B cell (primary cell): ENCODE measurements at regions not wholly inside any gene's neighbourhood (a gene's known extent, or its start where the extent isn't known, plus 50 kb on each side); places are given as distances from the start of the nearest gene placed in this dataset.

Experiments
- ATAC-seq: fragments of 200-7000 bp; cut with Tn5 transposase; one replicate; pipeline ENCODE4 v1.10.0; 2021; ENCODE audit warnings: low read depth, mild to moderate bottlenecking, moderate number of reproducible peaks, moderate library complexity
- CTCF ChIA-PET: fragments of 350-600 bp; sonication (Branson Sonifier 250); formaldehyde crosslinking; loops from one replicate; lab custom pipeline; 2021; ENCODE audit warnings: antibody characterized with exemption, inconsistent platforms; lab: Charles Lee
- POLR2A ChIA-PET: fragments of 350-600 bp; sonication (Branson Sonifier 250); formaldehyde crosslinking; loops from one replicate; lab custom pipeline; 2021; ENCODE audit warnings: antibody characterized with exemption; lab: Charles Lee
- DNase-seq: peaks from one replicate; pipeline ENCODE4 v3.0.0; 2013
- H2AFZ ChIP-seq: 2 replicates; pipeline ENCODE4 v1.6.1; 2012; ENCODE audit warnings: mild to moderate bottlenecking, low read depth, low read length; ENCODE audit not compliant: insufficient read depth, poor library complexity, severe bottlenecking
- H3K27ac ChIP-seq, 2 donors: 1 replicate in 1 of 2; 2 replicates in 1 of 2; pipeline ENCODE4 v1.5.1; 2012 to 2013; ENCODE audit warnings: low read length in 2 of 2, mild to moderate bottlenecking in 2 of 2, moderate library complexity in 1 of 2
- H3K27me3 ChIP-seq, 4 experiments: fragments of 200-600 bp in 1 of 4; sonication (generic) in 1 of 4; replicated peaks in 1 of 4; 1 replicate in 2 of 4; 2 replicates in 2 of 4; pipeline versions ENCODE4 v1.6.1 to v1.7.0; 2013 to 2016; ENCODE audit warnings: low read length in 3 of 4, mild to moderate bottlenecking in 2 of 4, mixed read lengths in 1 of 4, moderate library complexity in 1 of 4; ENCODE audit not compliant: insufficient read depth in 4 of 4, control insufficient read depth in 3 of 4; ENCODE audit errors: control extremely low read depth in 1 of 4
- H3K36me3 ChIP-seq, 2 experiments: replicated peaks in 1 of 2; 1 replicate in 1 of 2; 2 replicates in 1 of 2; pipeline versions ENCODE4 v1.6.1 to v1.7.1; 2013; ENCODE audit warnings: low read length in 1 of 2; ENCODE audit not compliant: insufficient read depth in 2 of 2, control insufficient read depth in 1 of 2; ENCODE audit errors: control extremely low read depth in 1 of 2, extremely low read depth in 1 of 2
- H3K4me1 ChIP-seq, 2 donors: fragments of 200-600 bp in 1 of 2; sonication (generic) in 1 of 2; 1 replicate in 1 of 2; 2 replicates in 1 of 2; pipeline versions ENCODE4 v1.5.1 to v1.6.1; 2013 to 2017; ENCODE audit warnings: low read length in 2 of 2; ENCODE audit not compliant: control insufficient read depth in 2 of 2, insufficient read depth in 2 of 2
- H3K4me2 ChIP-seq: replicated peaks from 2 replicates; pipeline ENCODE3; 2012; ENCODE audit warnings: mild to moderate bottlenecking, low read depth, low read length; ENCODE audit not compliant: poor library complexity, severe bottlenecking
- H3K4me3 ChIP-seq, 5 experiments: fragments of 200-600 bp in 1 of 5; sonication (generic) in 1 of 5; 1 replicate in 3 of 5; 2 replicates in 2 of 5; pipeline versions ENCODE4 v1.5.1 to v1.7.0; 2011 to 2016; ENCODE audit warnings: low read length in 4 of 5, mild to moderate bottlenecking in 4 of 5, low read depth in 2 of 5, control low read depth in 1 of 5, moderate library complexity in 1 of 5; ENCODE audit not compliant: insufficient read depth in 1 of 5; ENCODE audit errors: control extremely low read depth in 1 of 5, extremely low read depth in 1 of 5
- H3K79me2 ChIP-seq: fragments of 200-600 bp; sonication (generic); one replicate; pipeline ENCODE4 v1.6.0; 2016; ENCODE audit warnings: low read length; ENCODE audit not compliant: control insufficient read depth, insufficient read depth
- H3K9ac ChIP-seq: fragments of 200-600 bp; sonication (generic); 2 replicates; pipeline ENCODE4 v1.6.1; 2017; ENCODE audit warnings: mild to moderate bottlenecking, low read length, moderate library complexity
- H3K9me3 ChIP-seq, 3 donors: one replicate each; pipeline versions ENCODE4 v1.6.1 to v1.7.1; 2013; ENCODE audit warnings: low read length in 2 of 3; ENCODE audit not compliant: control insufficient read depth in 2 of 3, insufficient read depth in 1 of 3; ENCODE audit errors: control extremely low read depth in 1 of 3
- H4K20me1 ChIP-seq: 2 replicates; pipeline ENCODE4 v1.6.0; 2012; ENCODE audit warnings: mild to moderate bottlenecking, low read length; ENCODE audit not compliant: insufficient read depth, control insufficient read depth, poor library complexity, severe bottlenecking
- H3K27ac Mint-ChIP-seq: one replicate; pipeline ENCODE4 v1.8.0; 2021; ENCODE audit warnings: mixed read lengths
- H3K27me3 Mint-ChIP-seq: one replicate; pipeline ENCODE4 v1.8.0; 2021; ENCODE audit warnings: mixed read lengths
- H3K4me1 Mint-ChIP-seq: one replicate; pipeline ENCODE4 v1.8.0; 2021; ENCODE audit warnings: mixed read lengths
- H3K4me3 Mint-ChIP-seq: one replicate; pipeline ENCODE4 v1.8.0; 2021; ENCODE audit warnings: mixed read lengths
- H3K9me3 Mint-ChIP-seq: one replicate; pipeline ENCODE4 v1.8.0; 2022; ENCODE audit warnings: mixed read lengths; ENCODE audit not compliant: insufficient read depth
- CTCF ChIP-seq: fragments of 200-600 bp; IDR thresholded peaks from one replicate; pipeline ENCODE4 v1.8.0; 2022; ENCODE audit warnings: antibody characterized with exemption, mild to moderate bottlenecking
- EZH2 ChIP-seq: IDR thresholded peaks from 2 replicates; pipeline ENCODE4 v1.6.1; 2012; ENCODE audit warnings: borderline replicate concordance, low read depth, mild to moderate bottlenecking, moderate library complexity, low read length; ENCODE audit not compliant: insufficient read depth, poor library complexity, severe bottlenecking
- WGBS: methylation state at CpG from one replicate; pipeline ENCODE4 v1.1.5; 2013; ENCODE audit warnings: missing lambda C conversion rate; ENCODE audit not compliant: insufficient coverage; 5-methylcytosine and 5-hydroxymethylcytosine counted together
- intact Hi-C: fragments of 100-400 bp; cut with micrococcal nuclease; formaldehyde crosslinking; loops from one replicate; pipeline ENCODE4 v1.10.0; 2022

GRCh38 chr15:61537337-61537736, 308.2 kb upstream of the RORA start:
- no peak overlapping the region for H3K27ac ChIP-seq
- DNase-seq (no peak), ATAC-seq (no peak)
- no peaks in the 10 kb centered on the region for H3K9me3 ChIP-seq
- no peak overlapping the region for H3K4me3 ChIP-seq
- H4K20me1 ChIP-seq, result no peaks in the 10 kb centered on the region
- Mint-ChIP-seq H3K27ac (no peak overlapping the region), H3K4me3 (no peak overlapping the region), H3K27me3 (peaks cover 13% of the 10 kb centered on the region), H3K4me1 (no peaks in the 10 kb centered on the region), H3K9me3 (no peaks in the 10 kb centered on the region)
- H3K36me3 ChIP-seq, result no peaks in the 10 kb centered on the region
- intact Hi-C loops, result no loop called here
- ChIA-PET POLR2A (no interaction called here), CTCF (no interaction called here)
- no peak overlapping the region for H3K9ac ChIP-seq
- WGBS, result 81% methylated on average over 2 of the region's 3 CpGs
- H3K4me1 ChIP-seq, result no peaks in the 10 kb centered on the region
- H3K4me2 ChIP-seq, result no peak overlapping the region
- TF ChIP-seq CTCF (no peak), EZH2 (no peak)
- no peaks in the 10 kb centered on the region for H3K79me2 ChIP-seq
- peaks cover 0 to 3% (median 0%) of the 10 kb centered on the region in 4 experiments for H3K27me3 ChIP-seq
- no peak overlapping the region for H2AFZ ChIP-seq

- WGBS, result 74% methylated on average over 3 of the region's 3 CpGs
Measured at GRCh38 chr15:61534986-61535385, 305.9 kb upstream of the RORA start.

More at GRCh38 chr15:61534986-61535385, 305.9 kb upstream of the RORA start:
- Histone ChIP-seq H3K27ac (no peak overlapping the region), H4K20me1 (no peaks in the 10 kb centered on the region), H3K4me3 (no peak overlapping the region), H3K36me3 (no peaks in the 10 kb centered on the region), H3K9ac (no peak overlapping the region), H3K4me1 (no peaks in the 10 kb centered on the region), H3K4me2 (no peak overlapping the region), H3K9me3 (no peaks in the 10 kb centered on the region), H3K79me2 (no peaks in the 10 kb centered on the region), H2AFZ (no peak overlapping the region), H3K27me3 (peaks cover 0 to 3% (median 0%) of the 10 kb centered on the region in 4 experiments)
- ChIA-PET POLR2A (no interaction called here), CTCF (no interaction called here)
- DNase-seq (no peak), ATAC-seq (no peak)
- H3K9me3 Mint-ChIP-seq, result no peaks in the 10 kb centered on the region
- intact Hi-C loops, result no loop called here
- H3K27me3 Mint-ChIP-seq, result peaks cover 13% of the 10 kb centered on the region
- no peak for TF ChIP-seq CTCF
- TF ChIP-seq EZH2, result no peak
- H3K27ac Mint-ChIP-seq, result no peak overlapping the region
- H3K4me1 Mint-ChIP-seq, result no peaks in the 10 kb centered on the region
- H3K4me3 Mint-ChIP-seq, result no peak overlapping the region
